ENCODE measurements at regions not wholly inside any gene's neighbourhood (a gene's known extent, or its start where the extent isn't known, plus 50 kb on each side); places are given as distances from the start of the nearest gene placed in this dataset.

DNA sequence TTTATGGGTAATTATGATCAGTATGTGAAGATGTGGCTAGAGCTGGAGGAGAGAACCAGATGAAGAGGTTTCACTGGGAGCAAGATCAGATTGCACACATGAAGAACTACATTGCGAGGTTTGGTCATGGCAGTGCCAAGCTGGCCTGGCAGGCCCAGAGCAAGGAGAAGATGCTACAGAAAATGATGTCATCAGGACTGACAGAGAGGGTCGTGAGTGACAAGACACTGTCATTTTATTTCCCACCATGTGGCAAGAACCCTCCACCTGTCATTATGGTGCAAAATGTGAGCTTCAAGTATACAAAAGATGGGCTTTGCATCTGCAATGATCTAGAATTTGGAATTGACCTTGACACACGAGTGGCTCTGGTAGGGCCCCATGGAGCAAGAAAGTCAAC is 168.3 kb downstream of the C3orf38 start:
- Histone ChIP-seq H3K9me3 (ENCODE audit: control insufficient read depth, low read length) (no peaks in the 10 kb centered on the region), H3K27me3 (ENCODE audit: control insufficient read depth, insufficient read depth, low read length, poor library complexity, severe bottlenecking) (no peaks in the 10 kb centered on the region), H3K27ac (ENCODE audit: insufficient read depth, low read depth, low read length, poor library complexity, severe bottlenecking) (no peak overlapping the region), H3K36me3 (ENCODE audit: control insufficient read depth, insufficient read depth, low read length) (no peaks in the 10 kb centered on the region), H3K4me3 (ENCODE audit: insufficient read depth, low read depth, low read length) (no peak overlapping the region), H3K4me1 (ENCODE audit: control insufficient read depth, insufficient read depth, low read length) (no peaks in the 10 kb centered on the region)
- WGBS, 2 experiments: 92% methylated on average over 3 of the region's 3 CpGs

DNA sequence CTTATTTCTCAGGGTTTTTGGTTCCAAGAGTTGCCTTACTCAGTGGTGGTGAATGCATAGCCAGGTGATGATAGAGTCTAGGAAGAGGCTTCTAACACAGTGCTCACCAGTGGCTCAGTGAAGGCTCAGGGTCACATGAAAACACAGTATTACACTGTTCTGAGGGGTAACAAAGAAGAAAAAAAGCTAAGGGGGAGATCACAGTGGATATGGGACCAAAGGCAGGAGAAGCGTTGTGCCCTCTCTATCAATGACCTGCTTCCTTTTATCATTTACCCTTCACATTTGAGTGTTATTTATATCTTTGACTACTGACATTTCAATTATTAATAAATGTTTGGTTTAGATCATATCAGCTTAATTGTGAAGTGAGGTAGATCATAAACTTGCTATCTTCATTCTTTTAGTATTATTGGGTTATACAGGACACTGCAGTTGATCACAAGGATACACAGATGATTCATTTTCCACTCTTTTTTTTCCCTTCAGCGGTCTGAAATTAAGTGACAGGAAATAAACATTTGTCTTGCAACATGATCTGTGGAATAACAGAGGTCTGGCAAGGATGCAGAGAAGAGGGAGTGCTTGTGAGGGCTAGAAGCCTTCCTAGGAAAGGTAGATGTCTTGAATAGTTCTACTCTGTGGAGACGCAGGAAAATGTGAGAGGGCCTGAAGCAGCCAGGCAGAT is 171.7 kb downstream of the C3orf38 start:
- H3K27ac ChIP-seq (ENCODE audit: insufficient read depth, low read depth, low read length, poor library complexity, severe bottlenecking): no peak overlapping the region
- no peaks in the 10 kb centered on the region for H3K4me1 ChIP-seq (ENCODE audit: control insufficient read depth, insufficient read depth, low read length)
- H3K27me3 ChIP-seq (ENCODE audit: control insufficient read depth, insufficient read depth, low read length, poor library complexity, severe bottlenecking): no peaks in the 10 kb centered on the region
- 95 to 98% methylated on average over 2 of the region's 3 CpGs for WGBS, 2 experiments
- no peak overlapping the region for H3K4me3 ChIP-seq (ENCODE audit: insufficient read depth, low read depth, low read length)
- no peaks in the 10 kb centered on the region for H3K36me3 ChIP-seq (ENCODE audit: control insufficient read depth, insufficient read depth, low read length)
- no peaks in the 10 kb centered on the region for H3K9me3 ChIP-seq (ENCODE audit: control insufficient read depth, low read length)

DNA sequence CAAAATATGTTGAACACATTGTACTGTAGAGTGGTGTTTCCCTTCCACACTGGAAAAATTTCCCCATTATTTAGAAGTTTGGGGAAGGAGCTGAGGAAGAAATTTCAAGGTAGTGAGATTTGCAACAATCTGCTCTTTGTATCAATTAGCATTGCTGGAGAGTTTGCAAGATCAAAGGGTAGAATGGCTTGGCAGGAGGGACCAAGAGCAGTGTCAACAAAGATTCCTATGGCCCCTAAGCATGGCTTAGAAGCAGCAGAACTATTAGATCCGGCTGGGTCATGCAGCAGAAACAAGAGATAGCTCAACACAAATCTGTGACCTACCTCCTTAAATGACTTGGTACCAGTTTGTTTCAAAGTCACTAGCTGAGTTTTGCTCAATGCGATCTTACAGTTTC is 175.0 kb downstream of the C3orf38 start:
- WGBS, 2 experiments: 83% methylated on average over 2 of the region's 2 CpGs
- Histone ChIP-seq H3K4me1 (ENCODE audit: control insufficient read depth, insufficient read depth, low read length) (no peaks in the 10 kb centered on the region), H3K27ac (ENCODE audit: insufficient read depth, low read depth, low read length, poor library complexity, severe bottlenecking) (no peak overlapping the region), H3K27me3 (ENCODE audit: control insufficient read depth, insufficient read depth, low read length, poor library complexity, severe bottlenecking) (no peaks in the 10 kb centered on the region), H3K36me3 (ENCODE audit: control insufficient read depth, insufficient read depth, low read length) (no peaks in the 10 kb centered on the region), H3K9me3 (ENCODE audit: control insufficient read depth, low read length) (no peaks in the 10 kb centered on the region), H3K4me3 (ENCODE audit: insufficient read depth, low read depth, low read length) (no peak overlapping the region)

DNA sequence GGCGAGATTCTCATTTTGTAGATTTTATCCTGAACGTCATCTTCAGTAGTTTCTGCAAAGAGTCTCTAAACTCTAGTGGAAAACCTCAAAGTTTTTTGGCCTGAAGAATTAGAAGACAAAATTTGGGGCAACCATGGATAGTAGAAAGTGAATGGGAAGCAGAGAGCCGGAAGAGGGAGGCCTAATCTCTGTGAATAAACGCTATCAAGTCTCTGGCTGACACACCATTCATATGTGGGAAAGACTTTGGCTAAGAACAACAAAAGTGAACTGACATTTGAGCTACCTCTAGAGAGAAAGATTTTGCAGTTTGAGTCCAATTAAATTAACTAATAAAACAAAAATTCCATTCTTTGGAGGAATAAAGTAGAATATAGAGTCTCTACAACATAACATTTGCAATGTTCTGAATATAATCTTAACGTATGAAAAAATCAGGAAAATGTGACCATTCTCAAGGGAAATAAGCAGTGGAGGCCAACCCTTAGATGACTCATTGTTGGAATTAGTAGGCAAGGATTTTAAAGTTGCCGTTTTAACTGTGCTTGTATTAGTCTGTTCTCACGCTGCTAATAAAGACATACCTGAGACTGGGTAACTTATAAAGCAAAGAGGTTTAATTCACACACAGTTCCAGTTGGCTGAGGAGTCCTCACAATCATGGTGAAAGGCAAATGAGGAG is 184.6 kb downstream of the C3orf38 start:
- Histone ChIP-seq H3K27me3 (ENCODE audit: control insufficient read depth, insufficient read depth, low read length, poor library complexity, severe bottlenecking) (no peaks in the 10 kb centered on the region), H3K27ac (ENCODE audit: insufficient read depth, low read depth, low read length, poor library complexity, severe bottlenecking) (no peak overlapping the region), H3K4me1 (ENCODE audit: control insufficient read depth, insufficient read depth, low read length) (no peaks in the 10 kb centered on the region), H3K4me3 (ENCODE audit: insufficient read depth, low read depth, low read length) (no peak overlapping the region), H3K9me3 (ENCODE audit: control insufficient read depth, low read length) (no peaks in the 10 kb centered on the region), H3K36me3 (ENCODE audit: control insufficient read depth, insufficient read depth, low read length) (no peaks in the 10 kb centered on the region)
- 81 to 82% methylated on average over 7 of the region's 7 CpGs for WGBS, 2 experiments

DNA sequence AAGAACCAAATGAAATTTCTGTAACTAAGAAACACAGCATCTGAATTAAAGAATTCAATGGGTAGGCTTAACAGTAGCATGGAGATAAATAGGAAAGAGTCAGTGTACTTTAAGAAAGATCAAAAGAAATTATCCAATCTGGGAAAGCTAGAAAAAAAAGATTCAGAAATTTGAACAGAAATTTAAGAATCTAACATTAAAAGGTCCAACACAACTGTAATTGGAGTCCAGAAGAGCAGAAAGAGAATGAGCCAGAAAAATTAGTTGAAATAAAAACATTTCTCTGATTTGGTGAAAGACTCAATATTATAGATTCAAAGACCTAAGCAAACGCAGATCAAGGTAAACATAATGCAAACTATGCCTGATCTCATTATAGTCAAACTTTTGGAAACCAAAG is 187.1 kb downstream of the C3orf38 start:
- no peaks in the 10 kb centered on the region for H3K4me1 ChIP-seq (ENCODE audit: control insufficient read depth, insufficient read depth, low read length)
- no peaks in the 10 kb centered on the region for H3K36me3 ChIP-seq (ENCODE audit: control insufficient read depth, insufficient read depth, low read length)
- no peaks in the 10 kb centered on the region for H3K9me3 ChIP-seq (ENCODE audit: control insufficient read depth, low read length)
- H3K27ac ChIP-seq (ENCODE audit: insufficient read depth, low read depth, low read length, poor library complexity, severe bottlenecking): no peak overlapping the region
- 60 to 90% methylated on average over 1 of the region's 1 CpG for WGBS, 2 experiments
- H3K27me3 ChIP-seq (ENCODE audit: control insufficient read depth, insufficient read depth, low read length, poor library complexity, severe bottlenecking): no peaks in the 10 kb centered on the region
- no peak overlapping the region for H3K4me3 ChIP-seq (ENCODE audit: insufficient read depth, low read depth, low read length)

DNA sequence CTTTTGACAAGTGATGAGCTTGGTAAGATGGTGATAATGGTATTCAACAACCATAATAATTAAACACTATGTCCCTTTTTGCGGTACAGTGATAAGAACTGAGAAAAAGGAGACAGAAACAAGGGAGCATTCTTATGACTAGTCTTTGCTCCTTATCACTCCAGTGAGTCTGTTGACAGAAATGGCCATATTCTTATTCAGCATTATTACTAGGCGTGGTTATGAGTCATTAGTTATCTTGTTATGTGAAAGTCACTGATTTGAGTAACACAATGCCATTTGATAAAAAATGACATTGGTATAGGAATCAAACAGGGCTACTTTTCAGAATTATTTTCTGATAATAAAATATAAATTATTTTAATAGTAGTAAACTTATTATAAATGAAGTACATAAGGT is 193.5 kb downstream of the C3orf38 start:
- 90 to 100% methylated on average over 1 to 2 of the region's 2 CpGs for WGBS, 2 experiments
- no peak overlapping the region for H3K27ac ChIP-seq (ENCODE audit: insufficient read depth, low read depth, low read length, poor library complexity, severe bottlenecking)
- no peaks in the 10 kb centered on the region for H3K27me3 ChIP-seq (ENCODE audit: control insufficient read depth, insufficient read depth, low read length, poor library complexity, severe bottlenecking)
- H3K4me3 ChIP-seq (ENCODE audit: insufficient read depth, low read depth, low read length): no peak overlapping the region
- no peaks in the 10 kb centered on the region for H3K4me1 ChIP-seq (ENCODE audit: control insufficient read depth, insufficient read depth, low read length)
- no peaks in the 10 kb centered on the region for H3K9me3 ChIP-seq (ENCODE audit: control insufficient read depth, low read length)
- H3K36me3 ChIP-seq (ENCODE audit: control insufficient read depth, insufficient read depth, low read length): no peaks in the 10 kb centered on the region

DNA sequence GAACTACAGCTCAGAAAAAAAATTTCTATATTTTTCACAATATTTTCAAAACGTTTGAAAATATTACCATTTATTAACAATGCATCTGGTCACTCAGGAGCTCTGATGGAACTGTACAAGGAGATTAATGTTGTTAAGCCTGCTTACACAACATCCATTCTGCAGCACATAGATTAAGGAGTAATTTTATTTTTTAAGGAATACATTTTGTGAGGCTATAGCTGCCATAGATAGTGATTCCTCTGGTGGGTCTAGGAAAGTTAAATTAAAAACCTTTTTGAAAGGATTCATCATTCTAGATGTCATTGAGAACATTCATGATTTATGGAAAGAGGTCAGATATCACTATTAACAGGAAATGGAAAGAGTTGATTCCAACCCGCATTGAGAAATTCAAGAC is 196.9 kb downstream of the C3orf38 start:
- Histone ChIP-seq H3K9me3 (ENCODE audit: control insufficient read depth, low read length) (no peaks in the 10 kb centered on the region), H3K36me3 (ENCODE audit: control insufficient read depth, insufficient read depth, low read length) (no peaks in the 10 kb centered on the region)
- WGBS, 2 experiments: 90 to 91% methylated on average over 1 to 2 of the region's 2 CpGs

DNA sequence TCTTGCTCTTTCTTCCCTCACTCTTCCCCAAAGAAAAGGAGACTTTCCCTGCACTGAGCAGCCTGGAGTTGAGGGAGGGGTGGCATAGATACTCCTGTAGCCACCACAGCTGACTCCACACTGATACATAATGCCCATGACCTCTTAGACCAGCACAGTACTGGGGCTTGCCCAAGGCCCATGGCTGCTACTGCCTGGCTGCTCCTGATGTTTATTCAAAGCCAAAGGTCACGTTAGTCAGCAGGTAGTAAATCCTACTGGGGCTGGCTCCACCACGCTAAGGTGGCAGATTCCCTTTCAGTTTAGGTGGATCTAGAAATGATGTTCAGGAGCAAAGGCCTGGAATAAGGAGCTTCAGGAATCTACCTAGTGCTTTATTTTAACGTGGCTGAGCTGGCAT is 212.7 kb downstream of the C3orf38 start:
- no peaks in the 10 kb centered on the region for H3K27me3 ChIP-seq (ENCODE audit: control insufficient read depth, insufficient read depth, low read length, poor library complexity, severe bottlenecking)
- no peaks in the 10 kb centered on the region for H3K4me1 ChIP-seq (ENCODE audit: control insufficient read depth, insufficient read depth, low read length)
- 87 to 93% methylated on average over 3 of the region's 3 CpGs for WGBS, 2 experiments
- no peaks in the 10 kb centered on the region for H3K9me3 ChIP-seq (ENCODE audit: control insufficient read depth, low read length)
- H3K36me3 ChIP-seq (ENCODE audit: control insufficient read depth, insufficient read depth, low read length): no peaks in the 10 kb centered on the region
- H3K27ac ChIP-seq (ENCODE audit: insufficient read depth, low read depth, low read length, poor library complexity, severe bottlenecking): no peak overlapping the region
- H3K4me3 ChIP-seq (ENCODE audit: insufficient read depth, low read depth, low read length): no peak overlapping the region

More for the DNA sequence above, 196.9 kb downstream of the C3orf38 start:
- Histone ChIP-seq H3K27me3 (ENCODE audit: control insufficient read depth, insufficient read depth, low read length, poor library complexity, severe bottlenecking) (no peaks in the 10 kb centered on the region), H3K27ac (ENCODE audit: insufficient read depth, low read depth, low read length, poor library complexity, severe bottlenecking) (no peak overlapping the region), H3K4me3 (ENCODE audit: insufficient read depth, low read depth, low read length) (no peak overlapping the region), H3K4me1 (ENCODE audit: control insufficient read depth, insufficient read depth, low read length) (peaks cover 2% of the 10 kb centered on the region)

DNA sequence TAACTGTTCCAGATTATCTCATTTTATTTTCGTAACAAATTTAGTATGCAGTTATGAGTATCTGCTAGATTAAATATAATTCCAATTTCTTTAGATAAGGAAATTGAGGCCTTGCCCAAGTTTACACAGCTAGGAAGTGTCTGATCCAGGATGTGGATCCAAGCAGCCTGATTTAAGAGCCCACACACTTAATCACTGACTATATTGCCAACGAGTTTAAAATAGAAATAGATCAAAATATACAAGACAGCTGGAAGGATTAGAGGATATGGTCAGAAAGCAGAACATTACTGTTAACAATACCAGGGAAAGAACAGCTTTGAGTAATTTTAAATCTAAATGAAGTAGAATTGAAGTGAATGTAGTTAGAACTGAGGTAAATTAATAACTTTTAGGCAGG is 215.2 kb downstream of the C3orf38 start:
- H3K4me1 ChIP-seq (ENCODE audit: control insufficient read depth, insufficient read depth, low read length): no peaks in the 10 kb centered on the region
- 80 to 100% methylated on average over 1 to 2 of the region's 2 CpGs for WGBS, 2 experiments
- no peak overlapping the region for H3K4me3 ChIP-seq (ENCODE audit: insufficient read depth, low read depth, low read length)
- H3K27me3 ChIP-seq (ENCODE audit: control insufficient read depth, insufficient read depth, low read length, poor library complexity, severe bottlenecking): no peaks in the 10 kb centered on the region
- H3K27ac ChIP-seq (ENCODE audit: insufficient read depth, low read depth, low read length, poor library complexity, severe bottlenecking): no peak overlapping the region
- H3K9me3 ChIP-seq (ENCODE audit: control insufficient read depth, low read length): no peaks in the 10 kb centered on the region
- H3K36me3 ChIP-seq (ENCODE audit: control insufficient read depth, insufficient read depth, low read length): no peaks in the 10 kb centered on the region

DNA sequence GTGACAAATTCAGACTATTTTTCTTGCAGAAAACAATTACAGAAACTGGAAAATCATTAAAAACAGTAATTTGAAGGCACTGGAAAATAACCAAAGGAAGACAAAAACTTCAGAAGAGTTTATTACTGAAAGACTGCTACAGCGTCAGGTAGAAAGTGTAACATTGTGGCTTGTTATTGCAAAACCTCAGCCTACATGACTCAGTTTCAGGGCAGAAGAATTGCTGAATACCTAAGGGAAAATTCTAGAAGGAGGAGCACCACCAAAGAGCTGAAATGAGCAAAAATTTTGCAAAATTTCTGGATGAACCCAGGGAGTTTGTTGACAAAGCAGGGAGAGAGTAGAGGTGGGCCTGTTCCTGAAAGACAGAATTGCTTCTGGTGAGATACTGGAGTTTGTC is 219.6 kb downstream of the C3orf38 start:
- 85 to 88% methylated on average over 1 of the region's 1 CpG for WGBS, 2 experiments
- Histone ChIP-seq H3K27me3 (ENCODE audit: control insufficient read depth, insufficient read depth, low read length, poor library complexity, severe bottlenecking) (no peaks in the 10 kb centered on the region), H3K9me3 (ENCODE audit: control insufficient read depth, low read length) (no peaks in the 10 kb centered on the region), H3K27ac (ENCODE audit: insufficient read depth, low read depth, low read length, poor library complexity, severe bottlenecking) (no peak overlapping the region), H3K4me1 (ENCODE audit: control insufficient read depth, insufficient read depth, low read length) (no peaks in the 10 kb centered on the region), H3K4me3 (ENCODE audit: insufficient read depth, low read depth, low read length) (no peak overlapping the region), H3K36me3 (ENCODE audit: control insufficient read depth, insufficient read depth, low read length) (no peaks in the 10 kb centered on the region)

All from ectodermal cell (in vitro differentiated cells).